GM21390 (cell line): ENCODE measurements at regions not wholly inside any gene's neighbourhood (a gene's known extent, or its start where the extent isn't known, plus 50 kb on each side); places are given as distances from the start of the nearest gene placed in this dataset.

ENCODE experiments used
- ATAC-seq: cut with Tn5 transposase; IDR thresholded peaks from one replicate; pipeline ENCODE4 v1.9.1; 2021; ENCODE audit not compliant: unreplicated experiment

GRCh38 chr21:27694667-27695066, 727.8 kb upstream of the ADAMTS5 start:
- no peak for ATAC-seq

DNA sequence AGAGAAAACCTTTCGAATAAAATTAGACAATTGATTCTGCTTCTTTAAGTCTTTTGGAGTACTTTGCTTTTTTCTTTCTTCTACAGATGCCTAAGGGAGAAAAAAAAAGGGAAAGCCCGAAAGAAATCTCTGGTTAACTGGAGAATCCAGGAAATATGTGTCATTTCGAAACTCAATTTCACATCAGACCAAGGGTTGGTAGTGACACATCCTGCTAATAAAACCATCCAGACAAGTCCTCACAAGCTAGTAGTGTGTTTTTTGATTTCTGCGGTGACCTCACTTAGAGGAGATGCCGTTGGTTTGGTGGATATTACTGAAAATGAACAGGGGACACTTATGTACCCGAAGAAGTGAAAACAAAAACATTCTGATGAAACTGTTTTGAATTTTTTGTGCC, 726.5 kb upstream of the ADAMTS5 start:
- ATAC-seq = no peak

DNA sequence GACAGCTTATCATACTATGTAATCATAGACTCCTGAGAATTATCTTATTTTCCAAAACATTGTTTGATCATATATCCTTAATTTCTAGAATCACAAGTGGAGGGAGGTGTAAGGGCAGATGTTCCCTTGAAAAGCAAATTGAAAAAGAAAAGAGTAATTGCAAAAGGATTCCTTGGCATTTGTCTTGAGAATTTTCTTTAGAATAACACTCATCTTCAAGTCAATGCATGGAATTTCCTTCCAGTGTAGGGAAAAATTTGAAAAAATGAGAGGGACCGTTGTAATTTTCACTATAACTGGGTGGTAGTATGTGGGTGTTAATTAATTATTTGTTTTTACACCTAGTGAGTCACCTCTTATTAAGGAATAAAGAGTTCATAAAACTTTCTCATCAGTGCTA, 724.6 kb upstream of the ADAMTS5 start:
- no peak for ATAC-seq

- no peak for ATAC-seq
Measured at GRCh38 chr21:27691006-27691405, 724.1 kb upstream of the ADAMTS5 start.

DNA sequence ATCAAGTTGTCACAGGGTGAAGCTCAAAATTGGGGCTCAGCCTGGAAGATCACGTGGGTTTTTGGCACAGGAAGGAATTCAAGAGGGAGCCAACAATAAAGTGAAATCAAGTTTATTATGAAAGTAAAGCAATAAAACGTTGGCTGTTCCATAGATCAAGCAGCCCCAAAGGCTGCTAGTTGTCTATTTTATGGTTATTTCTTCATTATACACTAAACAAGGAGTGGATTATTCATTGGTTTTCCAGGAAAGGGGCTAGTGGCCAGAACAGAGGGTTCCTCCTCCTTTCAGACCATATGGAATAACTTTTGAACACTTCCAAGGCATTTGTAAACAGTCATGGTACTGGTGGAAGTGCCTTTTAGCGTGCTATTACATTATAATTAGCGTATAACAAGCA, 723.5 kb upstream of the ADAMTS5 start:
- no peak for ATAC-seq

- ATAC-seq = no peak
Measured at GRCh38 chr21:27688773-27689172, 721.9 kb upstream of the ADAMTS5 start.

DNA sequence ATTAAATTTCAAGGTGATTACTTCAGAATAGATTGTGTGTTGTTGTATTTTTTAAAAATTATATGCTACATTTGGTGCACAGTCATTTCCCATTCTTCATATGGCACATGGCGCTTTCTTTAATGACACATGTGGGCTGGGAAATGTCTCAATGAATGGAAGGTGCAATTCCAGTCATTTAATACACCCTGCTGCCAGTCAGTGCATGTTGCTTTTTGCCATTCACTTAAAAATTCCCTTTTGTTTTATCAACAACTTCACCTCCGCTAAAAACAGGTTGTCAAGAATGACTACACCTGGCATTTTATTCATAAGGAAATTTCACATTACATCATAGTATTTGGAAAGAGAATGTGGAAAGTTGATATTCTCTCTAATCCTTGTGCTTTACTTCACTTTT, 716.4 kb upstream of the ADAMTS5 start:
- ATAC-seq = no peak

GRCh38 chr21:27681841-27682240, 715.0 kb upstream of the ADAMTS5 start:
- no peak for ATAC-seq

GRCh38 chr21:27681038-27681437, 714.1 kb upstream of the ADAMTS5 start:
- no peak for ATAC-seq

DNA sequence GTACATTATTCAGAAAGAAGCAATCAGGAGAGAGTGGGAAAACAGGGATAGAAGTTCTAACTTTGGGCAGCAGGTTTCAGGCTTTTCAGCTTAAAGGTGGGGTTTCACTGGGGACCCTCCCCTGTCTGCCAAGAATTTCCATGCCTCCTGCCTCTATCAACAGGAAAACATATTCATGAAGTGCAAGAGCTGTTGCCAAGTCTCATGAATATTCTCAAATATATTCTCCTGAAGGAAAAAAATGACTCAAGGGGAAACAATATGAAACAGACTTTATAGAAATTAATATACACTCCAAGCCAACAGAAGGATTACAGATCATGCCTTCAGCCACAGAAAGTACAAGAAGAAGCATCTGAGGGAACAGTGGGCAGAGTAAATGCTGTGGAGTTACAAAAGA, 713.3 kb upstream of the ADAMTS5 start:
- no peak for ATAC-seq

- no peak for ATAC-seq
Measured at GRCh38 chr21:27678511-27678910, 711.6 kb upstream of the ADAMTS5 start.

DNA sequence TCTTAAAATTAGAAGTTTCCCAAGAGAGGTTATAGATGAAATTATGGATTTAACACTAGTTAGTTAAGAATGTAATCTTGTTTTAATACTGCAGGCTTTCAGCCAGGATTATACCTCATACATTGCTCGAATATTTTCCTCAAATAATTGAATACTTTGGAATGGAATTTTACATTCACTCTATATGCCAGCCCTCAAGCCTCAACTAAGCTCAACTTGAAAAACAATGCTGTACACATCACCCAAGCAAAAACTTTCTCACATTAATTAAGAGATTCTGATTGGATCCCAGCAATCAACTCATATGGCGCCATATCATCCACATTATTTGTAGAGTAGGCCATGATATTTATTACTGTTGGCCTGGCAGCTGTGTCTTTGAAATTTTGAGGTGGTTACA, 710.7 kb upstream of the ADAMTS5 start:
- ATAC-seq = no peak

DNA sequence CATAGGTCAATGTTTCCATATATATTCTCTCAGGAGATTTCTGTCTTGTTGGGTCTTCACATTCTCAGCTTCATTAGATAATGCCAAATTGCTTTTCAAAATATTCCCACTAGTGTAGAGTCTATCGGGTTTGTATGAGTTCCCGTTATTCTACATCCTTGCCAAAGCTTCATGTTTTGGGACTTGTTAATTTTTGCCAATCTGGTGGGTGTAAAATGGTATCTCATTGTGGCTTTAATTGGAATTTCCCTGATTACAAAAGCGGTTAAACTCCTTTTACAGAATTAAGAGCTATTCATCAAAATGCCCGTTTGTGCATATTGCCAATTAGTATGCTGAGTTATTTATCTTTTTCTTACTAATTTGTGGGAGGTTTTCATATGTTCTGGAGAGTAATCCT, 708.4 kb upstream of the ADAMTS5 start:
- no peak for ATAC-seq

DNA sequence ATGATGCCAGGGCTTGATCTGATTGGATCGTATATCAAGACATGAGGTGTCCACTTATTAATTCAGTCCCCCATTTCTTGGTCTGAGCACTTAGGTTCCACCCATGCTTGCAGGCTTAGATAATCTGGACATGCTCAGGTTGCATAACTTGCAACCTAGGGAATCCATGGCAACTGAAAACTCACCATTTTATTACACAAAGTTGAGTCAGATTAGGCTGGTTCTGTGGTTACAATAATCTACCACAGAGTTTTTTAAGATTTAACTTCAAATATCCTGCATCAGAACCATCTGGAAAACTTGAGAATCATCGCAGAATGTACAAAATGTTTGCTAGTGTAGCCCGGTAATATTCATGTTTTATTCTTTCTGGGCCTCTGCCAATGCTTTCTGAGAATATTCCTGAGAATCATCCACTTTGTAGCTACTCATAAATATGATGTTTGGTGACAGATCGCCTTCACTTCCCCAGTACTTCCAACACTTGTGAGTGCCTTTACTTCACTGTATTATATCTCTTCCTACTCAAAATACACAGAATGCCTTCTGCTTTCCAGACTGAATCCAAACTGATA, 707.2 kb upstream of the ADAMTS5 start:
- no peak for ATAC-seq

DNA sequence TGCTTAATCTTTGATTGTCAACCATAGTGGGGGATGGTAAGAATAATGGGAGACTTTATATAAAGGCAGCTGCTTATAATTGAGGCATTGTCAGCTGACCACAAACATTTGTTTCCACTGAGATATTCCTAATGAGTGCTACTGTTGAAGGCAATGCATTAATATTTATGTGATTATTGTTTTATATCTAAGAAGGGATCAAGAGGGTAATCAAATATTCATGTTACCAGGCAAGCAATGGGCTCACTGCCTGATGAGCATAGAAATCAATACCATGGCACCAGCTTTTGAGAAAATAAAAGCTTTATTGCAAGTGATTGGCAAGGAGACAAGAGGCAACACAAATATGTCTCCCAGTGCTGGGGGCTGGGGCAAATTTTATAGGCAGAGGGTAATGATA, 706.7 kb upstream of the ADAMTS5 start:
- ATAC-seq = no peak

GRCh38 chr21:27671207-27671606, 704.3 kb upstream of the ADAMTS5 start:
- ATAC-seq = no peak

- no peak for ATAC-seq
Measured at GRCh38 chr21:27653481-27653880, 686.6 kb upstream of the ADAMTS5 start.

GRCh38 chr21:27649762-27650161, 682.9 kb upstream of the ADAMTS5 start:
- no peak for ATAC-seq

DNA sequence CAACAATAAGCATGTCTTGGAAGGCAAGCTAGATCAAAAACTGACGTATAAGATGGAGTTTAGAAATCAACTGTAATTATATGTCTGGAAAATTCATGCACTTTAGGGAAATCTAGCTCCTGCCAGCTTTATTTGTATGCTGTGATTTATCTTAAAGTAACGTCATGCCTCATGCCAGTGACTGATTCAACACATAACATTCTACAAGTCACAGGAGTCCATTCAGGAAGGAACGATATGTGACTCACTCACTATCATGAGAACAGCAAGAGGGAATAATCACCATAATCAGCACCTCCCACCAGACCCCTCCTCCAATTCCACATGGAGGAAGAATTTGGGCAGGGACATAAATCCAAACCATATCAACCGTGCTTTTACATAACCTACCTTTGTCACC, 682.4 kb upstream of the ADAMTS5 start:
- no peak for ATAC-seq

DNA sequence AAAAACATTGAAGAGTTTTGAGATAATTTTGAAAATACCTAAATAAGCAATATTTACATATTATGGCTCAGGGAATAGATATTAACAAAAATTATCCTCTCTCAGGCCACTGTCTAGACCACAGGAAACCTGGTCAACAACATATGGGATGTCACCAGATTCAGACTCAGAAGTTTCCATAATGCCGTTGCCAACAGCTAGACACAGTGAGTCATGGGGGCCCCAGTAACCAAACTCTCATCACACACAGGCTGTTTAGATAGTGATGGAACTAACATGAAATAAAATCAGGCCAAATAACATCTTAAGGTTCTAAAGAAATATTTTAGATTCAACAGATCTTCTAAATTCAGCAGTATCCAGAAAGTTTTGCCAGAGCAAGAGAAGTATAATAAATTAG, 681.7 kb upstream of the ADAMTS5 start:
- ATAC-seq = no peak

- ATAC-seq = no peak
Measured at GRCh38 chr21:27647921-27648320, 681.0 kb upstream of the ADAMTS5 start.

- ATAC-seq = no peak
Measured at GRCh38 chr21:27647401-27647800, 680.5 kb upstream of the ADAMTS5 start.

DNA sequence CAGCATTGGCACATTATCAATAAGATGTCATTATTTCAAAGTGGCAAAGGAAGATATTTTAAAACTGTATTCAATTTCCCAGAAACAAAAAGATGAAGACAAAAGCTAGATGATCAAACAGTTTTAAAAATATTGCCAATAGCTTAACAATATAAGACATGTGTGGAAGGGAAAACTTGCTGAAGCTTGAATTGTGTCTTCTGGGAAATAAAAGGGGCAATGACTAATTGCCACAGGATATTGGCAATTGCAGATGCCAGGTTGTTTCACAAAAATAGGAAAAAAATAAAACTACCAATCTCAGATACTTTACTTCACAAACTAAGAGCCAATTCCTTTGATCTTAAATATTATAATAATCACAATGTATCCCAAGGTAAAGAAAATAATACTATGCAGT, 679.8 kb upstream of the ADAMTS5 start:
- ATAC-seq = no peak

GRCh38 chr21:27646056-27646455, 679.2 kb upstream of the ADAMTS5 start:
- ATAC-seq = no peak
